HUES6 (cell line): ENCODE measurements at regions not wholly inside any gene's neighbourhood (a gene's known extent, or its start where the extent isn't known, plus 50 kb on each side); places are given as distances from the start of the nearest gene placed in this dataset.
"Not testable (repeated sequence)": the region's sequence is repeated elsewhere in the genome, so short reads cannot be mapped to it uniquely, and the experiment has no call there.

Source experiments
- H3K27ac ChIP-seq: 2 replicates; pipeline ENCODE4 v1.7.0; 2013; ENCODE audit warnings: low read depth, mild to moderate bottlenecking, low read length, inconsistent platforms
- H3K27me3 ChIP-seq: 2 replicates; pipeline ENCODE4 v1.6.1; 2013; ENCODE audit warnings: low read length; ENCODE audit not compliant: control insufficient read depth, insufficient read depth
- H3K36me3 ChIP-seq: 2 replicates; pipeline ENCODE4 v1.6.1; 2013; ENCODE audit warnings: low read length; ENCODE audit not compliant: control insufficient read depth, insufficient read depth
- H3K4me1 ChIP-seq: 2 replicates; pipeline ENCODE4 v1.6.1; 2013; ENCODE audit warnings: low read length; ENCODE audit not compliant: control insufficient read depth, insufficient read depth
- H3K4me3 ChIP-seq: 2 replicates; pipeline ENCODE4 v1.5.1; 2013; ENCODE audit warnings: low read depth, low read length
- H3K9ac ChIP-seq: one replicate; pipeline ENCODE4 v1.6.1; 2013; ENCODE audit warnings: mild to moderate bottlenecking, low read length
- H3K9me3 ChIP-seq: 2 replicates; pipeline ENCODE4 v1.6.1; 2013; ENCODE audit warnings: low read depth, low read length; ENCODE audit not compliant: control insufficient read depth, insufficient read depth

DNA sequence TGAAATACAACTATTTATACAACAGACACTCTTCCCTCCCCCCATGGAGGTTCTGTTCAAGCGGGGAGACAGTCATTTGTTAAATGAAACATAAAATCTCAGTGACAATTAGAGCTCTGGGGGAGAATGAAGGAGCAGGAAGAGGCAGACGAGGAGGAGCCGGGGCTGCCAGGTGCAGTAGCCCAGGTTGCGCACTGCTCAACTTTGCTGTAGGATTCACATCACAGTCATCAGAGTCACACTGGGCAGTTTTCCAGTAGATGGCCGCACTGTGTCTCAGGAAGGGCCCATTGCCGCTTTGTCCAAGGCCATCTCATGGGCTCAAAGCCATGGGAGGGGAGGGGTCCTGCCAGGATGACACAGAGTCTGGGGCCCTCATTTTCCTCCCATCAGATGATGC lies 342.4 kb downstream of the ADGRD1 start:
- not testable (repeated sequence) for H3K9ac ChIP-seq, H3K27me3 ChIP-seq, H3K36me3 ChIP-seq, H3K4me3 ChIP-seq, H3K9me3 ChIP-seq, H3K4me1 ChIP-seq, H3K27ac ChIP-seq

DNA sequence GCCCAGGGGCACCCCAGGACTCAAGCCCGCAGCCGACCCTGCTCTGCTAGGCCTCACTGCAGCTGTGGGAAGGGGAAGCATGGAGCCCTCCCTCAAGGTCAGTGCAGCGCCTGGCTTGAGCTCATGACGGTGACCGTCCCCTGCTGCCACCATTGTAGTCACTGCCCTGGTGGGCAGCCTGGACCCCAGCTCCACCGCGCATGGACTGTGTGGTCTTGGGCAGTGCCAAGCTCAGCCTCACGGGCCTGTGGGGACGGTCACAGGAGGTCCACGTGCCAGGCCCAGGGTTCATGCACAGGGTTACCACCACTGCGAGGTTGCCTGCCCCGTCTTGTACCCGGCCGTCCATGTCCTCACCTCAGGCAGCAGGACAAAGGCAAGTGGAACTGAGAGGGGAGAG lies 342.9 kb downstream of the ADGRD1 start:
- H3K4me1 ChIP-seq, H3K27me3 ChIP-seq, H3K4me3 ChIP-seq, H3K9me3 ChIP-seq, H3K27ac ChIP-seq, H3K36me3 ChIP-seq, H3K9ac ChIP-seq: not testable (repeated sequence)

DNA sequence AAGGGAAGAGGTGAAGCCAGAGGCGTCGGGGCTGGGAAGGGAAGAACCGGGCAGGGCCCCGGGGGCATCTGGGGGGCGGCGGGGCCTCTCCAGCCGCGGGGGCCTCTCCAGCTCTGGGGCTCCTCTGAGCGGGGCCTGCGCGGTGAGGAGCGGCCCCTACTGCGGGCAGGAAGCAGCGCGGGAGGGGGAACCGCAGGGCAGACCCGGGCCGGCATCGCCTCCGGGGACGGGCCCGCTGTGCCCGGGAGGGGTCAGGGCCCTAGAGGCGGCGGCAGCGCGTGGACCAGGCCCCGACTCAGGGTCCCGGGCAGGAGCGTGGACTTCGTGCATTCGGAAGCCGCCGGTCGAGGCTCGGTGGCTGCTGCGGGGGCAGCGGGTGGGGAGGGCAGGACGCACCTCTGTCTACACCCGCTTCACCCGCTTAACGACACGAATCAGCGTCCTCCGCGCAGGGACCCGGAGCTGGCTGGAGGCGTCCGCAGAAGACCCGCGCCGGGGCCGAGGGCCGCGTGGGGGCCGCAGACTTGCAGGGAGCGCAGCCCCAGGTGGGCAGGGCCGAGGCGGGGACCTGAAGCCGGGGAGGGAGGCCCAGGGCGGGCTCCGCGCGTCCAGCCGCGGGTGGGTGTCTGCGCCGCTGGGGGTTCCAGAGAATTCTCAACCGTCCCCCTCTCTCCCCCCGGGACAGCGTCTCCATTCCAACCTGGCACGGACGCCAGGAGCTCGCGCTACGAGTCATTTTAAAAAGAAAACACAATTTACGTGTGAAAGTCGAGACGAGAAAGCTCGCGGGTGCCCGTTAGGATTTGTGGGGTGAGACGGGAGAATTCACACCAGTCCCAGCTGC lies 345.0 kb downstream of the ADGRD1 start:
- not testable (repeated sequence) for H3K4me3 ChIP-seq, H3K4me1 ChIP-seq, H3K9me3 ChIP-seq, H3K9ac ChIP-seq, H3K27ac ChIP-seq, H3K36me3 ChIP-seq, H3K27me3 ChIP-seq

DNA sequence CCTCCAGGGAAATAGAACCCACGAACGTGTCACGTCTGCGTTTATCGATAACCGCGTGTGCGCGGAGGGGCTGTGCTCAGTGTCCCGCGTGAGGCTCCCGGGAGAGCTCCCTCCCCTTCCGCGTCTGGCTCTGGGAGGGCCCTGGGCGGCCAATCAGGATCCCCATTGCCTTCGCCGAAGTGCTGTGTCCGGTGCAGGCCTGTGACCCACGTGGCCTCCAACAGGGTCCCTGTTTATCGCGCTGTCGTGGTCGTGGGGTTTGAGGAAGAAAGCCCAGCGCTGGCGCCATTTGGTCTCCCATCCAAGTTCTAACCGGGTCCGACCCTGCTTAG lies 345.6 kb downstream of the ADGRD1 start:
- not testable (repeated sequence) for H3K9ac ChIP-seq, H3K9me3 ChIP-seq, H3K4me3 ChIP-seq, H3K4me1 ChIP-seq, H3K27me3 ChIP-seq, H3K27ac ChIP-seq, H3K36me3 ChIP-seq

DNA sequence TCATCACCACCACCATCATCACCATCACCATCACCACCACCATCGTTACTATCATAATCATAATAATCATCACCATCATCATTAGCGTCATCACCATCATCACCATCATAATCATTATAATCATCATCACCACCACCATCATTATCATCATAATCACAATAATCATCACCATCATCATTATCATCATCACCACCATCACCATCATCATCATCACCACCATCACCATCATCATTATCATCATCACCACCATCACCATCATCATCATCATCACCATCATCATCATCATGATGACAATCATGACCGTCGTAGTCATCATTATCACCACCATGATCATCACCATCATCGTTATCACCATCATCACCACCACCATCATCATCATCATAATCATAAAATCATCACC lies 349.9 kb downstream of the ADGRD1 start:
- H3K9me3 ChIP-seq, H3K4me3 ChIP-seq, H3K36me3 ChIP-seq, H3K9ac ChIP-seq, H3K27ac ChIP-seq, H3K4me1 ChIP-seq, H3K27me3 ChIP-seq: not testable (repeated sequence)

DNA sequence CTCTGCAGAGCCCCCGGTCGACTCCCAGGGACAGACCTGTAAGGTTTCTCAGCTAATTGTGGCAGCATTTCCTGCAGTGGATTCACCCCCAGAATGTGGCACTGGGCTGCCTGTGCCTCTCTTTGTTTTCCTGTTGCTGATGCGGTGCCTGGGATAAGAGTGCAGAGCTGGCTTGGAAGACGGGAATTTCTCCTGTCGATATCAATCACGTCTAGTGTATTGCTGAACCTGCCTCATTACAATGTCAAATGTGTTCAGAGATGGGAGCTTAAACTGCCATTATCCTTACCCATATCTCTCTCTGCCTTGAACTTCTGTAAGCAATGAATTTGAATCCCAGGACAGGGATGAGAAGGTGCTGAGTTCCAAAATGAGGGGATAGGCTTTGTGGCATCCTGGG lies 350.9 kb downstream of the ADGRD1 start:
- H3K4me1 ChIP-seq, H3K27me3 ChIP-seq, H3K9ac ChIP-seq, H3K9me3 ChIP-seq, H3K27ac ChIP-seq, H3K36me3 ChIP-seq, H3K4me3 ChIP-seq: not testable (repeated sequence)

DNA sequence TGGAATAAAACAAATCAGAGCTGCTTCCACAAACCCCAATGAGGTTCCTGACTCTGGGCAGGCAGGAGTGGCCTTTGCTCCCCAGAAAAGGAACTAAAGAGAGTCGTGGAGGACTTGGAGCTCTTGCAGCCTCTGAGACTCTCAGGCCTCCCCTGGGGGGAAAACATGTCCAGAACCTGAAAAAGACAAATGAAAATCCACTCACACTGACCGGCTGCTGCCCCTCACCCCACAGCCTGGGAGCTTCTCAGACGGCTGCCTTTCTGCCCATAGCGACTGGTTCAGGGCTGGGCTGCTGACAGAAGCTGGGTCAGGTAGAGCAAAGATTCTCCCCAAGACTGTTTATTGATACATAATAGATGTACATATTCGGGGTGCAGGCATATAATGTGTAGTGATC lies 356.0 kb downstream of the ADGRD1 start:
- H3K9me3 ChIP-seq, result no peaks in the 10 kb centered on the region
- peaks cover 16% of the 10 kb centered on the region for H3K4me1 ChIP-seq
- no peak overlapping the region for H3K9ac ChIP-seq
- no peaks in the 10 kb centered on the region for H3K36me3 ChIP-seq
- no peak overlapping the region for H3K4me3 ChIP-seq
- no peak overlapping the region for H3K27ac ChIP-seq
- peaks cover 14% of the 10 kb centered on the region for H3K27me3 ChIP-seq

DNA sequence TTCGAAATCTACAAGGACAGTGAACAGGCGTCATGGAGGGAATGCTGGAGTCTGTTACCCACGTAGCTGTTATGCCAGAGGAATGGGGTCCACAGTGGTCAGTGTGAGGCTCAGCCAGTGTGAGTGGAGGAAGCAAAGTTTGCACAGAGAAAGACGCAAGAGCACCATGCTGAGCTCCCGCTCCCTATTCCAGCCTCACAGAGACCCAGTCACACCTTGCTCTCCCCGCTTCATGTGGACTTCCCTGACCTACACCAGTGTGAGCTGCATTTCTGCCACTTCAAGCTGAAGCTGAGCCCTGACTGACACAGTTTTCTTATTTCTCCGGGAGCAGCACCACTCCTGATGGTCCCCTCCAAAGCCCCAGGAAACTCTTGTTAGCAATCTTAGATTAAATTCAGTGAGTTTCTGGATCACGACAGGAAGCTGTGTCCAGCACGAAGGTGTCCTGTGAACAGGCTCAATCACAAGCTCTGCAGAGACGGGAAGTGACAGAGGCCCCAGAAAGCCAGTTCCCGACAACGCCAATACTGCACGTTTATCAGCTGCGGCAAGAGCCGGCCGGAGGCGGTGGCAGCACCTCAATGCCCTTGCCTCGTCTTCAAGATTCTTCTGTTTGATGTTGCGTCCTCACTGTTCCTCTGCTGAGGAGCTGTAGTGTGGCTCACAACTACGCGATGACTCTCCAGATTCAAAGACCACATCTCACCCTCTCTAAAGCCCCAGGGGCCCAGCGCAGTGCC lies 356.7 kb downstream of the ADGRD1 start:
- H3K36me3 ChIP-seq, H3K27ac ChIP-seq, H3K9me3 ChIP-seq, H3K4me3 ChIP-seq, H3K9ac ChIP-seq: not testable (repeated sequence)
- H3K27me3 ChIP-seq, result peaks cover 14% of the 10 kb centered on the region
- H3K4me1 ChIP-seq, result peaks cover 16% of the 10 kb centered on the region

DNA sequence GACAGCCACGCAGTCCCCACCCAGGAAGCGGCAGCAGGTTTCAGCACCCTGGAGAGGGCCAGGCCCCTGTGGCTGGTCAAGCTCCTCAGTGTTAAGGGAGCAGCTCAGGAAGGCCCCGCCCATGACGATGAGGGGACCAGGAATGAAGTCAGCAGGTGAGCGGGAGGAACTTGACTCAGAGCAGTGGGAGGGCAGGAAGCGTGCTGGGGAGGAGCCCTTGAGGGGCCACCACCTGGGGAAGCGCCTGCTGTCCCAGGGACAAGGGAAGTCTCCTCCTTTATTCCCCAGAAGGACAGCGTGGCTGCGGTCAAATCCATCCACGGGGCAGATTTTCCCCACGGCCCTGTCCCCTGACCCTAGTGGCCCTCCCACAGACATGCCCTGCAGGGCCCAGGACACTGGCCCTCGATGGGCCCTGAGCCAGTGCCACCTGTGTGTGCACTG lies 357.6 kb downstream of the ADGRD1 start:
- not testable (repeated sequence) for H3K9me3 ChIP-seq, H3K9ac ChIP-seq, H3K4me3 ChIP-seq, H3K36me3 ChIP-seq, H3K27ac ChIP-seq
- peaks cover 16% of the 10 kb centered on the region for H3K4me1 ChIP-seq
- peaks cover 14% of the 10 kb centered on the region for H3K27me3 ChIP-seq

DNA sequence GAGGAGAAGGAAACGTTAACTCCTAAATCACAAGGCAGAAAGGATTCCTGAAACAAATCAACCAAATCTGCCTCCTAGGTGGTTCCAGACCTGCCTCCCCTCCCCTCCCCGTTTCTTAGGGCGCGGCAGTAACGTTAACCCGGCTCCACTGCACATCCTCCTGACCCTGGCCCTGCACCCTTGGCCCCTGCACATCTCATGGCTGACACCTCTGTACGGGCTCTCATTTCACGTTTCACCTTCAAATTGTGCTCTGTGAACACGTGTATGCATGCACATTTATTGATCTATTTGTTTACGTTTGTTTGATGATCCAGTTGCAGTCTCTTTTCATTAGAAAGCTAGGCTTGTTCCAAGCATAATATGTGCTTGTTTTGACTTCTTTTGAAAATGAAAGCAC lies 358.1 kb downstream of the ADGRD1 start:
- Histone ChIP-seq H3K9me3 (0 out of 2 replicates have a peak, but pooled peaks cover 3% of the 10 kb centered on the region), H3K27me3 (peaks cover 14% of the 10 kb centered on the region), H3K4me1 (peaks cover 16% of the 10 kb centered on the region), H3K9ac (no peak overlapping the region), H3K36me3 (no peaks in the 10 kb centered on the region), H3K27ac (no peak overlapping the region), H3K4me3 (no peak overlapping the region)

DNA sequence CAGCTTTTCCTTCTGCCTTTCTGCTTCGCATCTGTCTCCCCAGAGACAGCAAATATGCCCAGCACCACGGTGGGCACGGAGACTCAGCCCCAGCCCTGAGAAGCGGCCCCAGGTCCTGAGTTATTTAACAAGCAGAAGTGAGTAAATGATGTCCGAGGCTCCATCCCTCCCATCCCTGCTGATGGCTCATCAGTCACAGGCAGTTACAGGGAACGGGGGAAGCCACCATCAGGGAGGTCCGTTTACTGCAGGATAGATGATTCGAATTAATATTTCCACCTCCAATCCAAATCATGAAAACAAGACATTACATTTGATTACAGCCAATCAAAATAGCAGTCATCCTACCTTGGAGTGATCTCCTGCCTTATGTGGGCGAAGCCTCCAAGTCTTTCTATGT lies 358.7 kb downstream of the ADGRD1 start:
- Histone ChIP-seq H3K27me3 (peaks cover 14% of the 10 kb centered on the region), H3K4me1 (peaks cover 16% of the 10 kb centered on the region)
- H3K9me3 ChIP-seq, H3K4me3 ChIP-seq, H3K9ac ChIP-seq, H3K27ac ChIP-seq, H3K36me3 ChIP-seq: not testable (repeated sequence)
